ENCODE measurements at regions not wholly inside any gene's neighbourhood (a gene's known extent, or its start where the extent isn't known, plus 50 kb on each side); places are given as distances from the start of the nearest gene placed in this dataset.
"Not testable (repeated sequence)": the region's sequence is repeated elsewhere in the genome, so short reads cannot be mapped to it uniquely, and the experiment has no call there.

DNA sequence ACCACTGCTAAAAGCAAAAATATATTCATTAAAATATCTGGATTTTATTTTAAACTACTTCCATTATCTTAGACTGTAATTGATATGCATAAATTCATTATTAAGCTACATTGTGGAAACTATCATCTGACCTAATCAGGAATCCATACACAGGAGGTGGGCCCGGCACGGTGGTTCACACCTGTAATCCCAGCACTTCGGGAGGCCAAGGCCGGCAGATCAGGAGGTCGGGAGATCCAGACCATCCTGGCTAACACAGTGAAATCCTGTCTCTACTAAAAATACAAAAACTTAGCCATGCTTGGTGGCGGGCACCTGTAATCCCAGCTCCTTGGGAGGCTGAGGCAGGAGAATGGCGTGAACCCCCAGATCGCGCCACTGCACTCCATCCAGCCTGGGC lies 148.7 kb upstream of the FAT4 start:
- TF ChIP-seq, protein P1, sequence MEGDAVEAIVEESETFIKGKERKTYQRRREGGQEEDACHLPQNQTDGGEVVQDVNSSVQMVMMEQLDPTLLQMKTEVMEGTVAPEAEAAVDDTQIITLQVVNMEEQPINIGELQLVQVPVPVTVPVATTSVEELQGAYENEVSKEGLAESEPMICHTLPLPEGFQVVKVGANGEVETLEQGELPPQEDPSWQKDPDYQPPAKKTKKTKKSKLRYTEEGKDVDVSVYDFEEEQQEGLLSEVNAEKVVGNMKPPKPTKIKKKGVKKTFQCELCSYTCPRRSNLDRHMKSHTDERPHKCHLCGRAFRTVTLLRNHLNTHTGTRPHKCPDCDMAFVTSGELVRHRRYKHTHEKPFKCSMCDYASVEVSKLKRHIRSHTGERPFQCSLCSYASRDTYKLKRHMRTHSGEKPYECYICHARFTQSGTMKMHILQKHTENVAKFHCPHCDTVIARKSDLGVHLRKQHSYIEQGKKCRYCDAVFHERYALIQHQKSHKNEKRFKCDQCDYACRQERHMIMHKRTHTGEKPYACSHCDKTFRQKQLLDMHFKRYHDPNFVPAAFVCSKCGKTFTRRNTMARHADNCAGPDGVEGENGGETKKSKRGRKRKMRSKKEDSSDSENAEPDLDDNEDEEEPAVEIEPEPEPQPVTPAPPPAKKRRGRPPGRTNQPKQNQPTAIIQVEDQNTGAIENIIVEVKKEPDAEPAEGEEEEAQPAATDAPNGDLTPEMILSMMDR (IDR thresholded peaks at IDR 0.05; ENCODE audit: low read length): not testable (repeated sequence)
- TF ChIP-seq EZH2 (IDR thresholded peaks at IDR 0.05; ENCODE audit: borderline replicate concordance, low read length): not testable (repeated sequence)

Data from OCI-LY1 (cell line).